ENCODE measurements at regions not wholly inside any gene's neighbourhood (a gene's known extent, or its start where the extent isn't known, plus 50 kb on each side); places are given as distances from the start of the nearest gene placed in this dataset.

- TF ChIP-seq STAT6 (CRISPR knock-in tag; conservative IDR thresholded peaks at IDR 0.05; ENCODE audit: low read depth): no peak
- TF ChIP-seq CTCF (IDR thresholded peaks at IDR 0.05): no peak
- TF ChIP-seq CBFB (CRISPR knock-in tag; IDR thresholded peaks at IDR 0.05; ENCODE audit: low read depth): no peak
- TF ChIP-seq ESRRA (CRISPR knock-in tag; IDR thresholded peaks at IDR 0.05; ENCODE audit: borderline replicate concordance): no peak
These were observed 361.1 kb upstream of the SLITRK1 start for GRCh38 chr13:84243340-84243739.
